NCI-H2196 (cell line): ENCODE measurements at regions not wholly inside any gene's neighbourhood (a gene's known extent, or its start where the extent isn't known, plus 50 kb on each side); places are given as distances from the start of the nearest gene placed in this dataset.

Experiments
- DNase-seq: peaks from one replicate; lab custom pipeline; 2025; ENCODE audit not compliant: unreplicated experiment; lab: John Stamatoyannopoulos, UW

DNA sequence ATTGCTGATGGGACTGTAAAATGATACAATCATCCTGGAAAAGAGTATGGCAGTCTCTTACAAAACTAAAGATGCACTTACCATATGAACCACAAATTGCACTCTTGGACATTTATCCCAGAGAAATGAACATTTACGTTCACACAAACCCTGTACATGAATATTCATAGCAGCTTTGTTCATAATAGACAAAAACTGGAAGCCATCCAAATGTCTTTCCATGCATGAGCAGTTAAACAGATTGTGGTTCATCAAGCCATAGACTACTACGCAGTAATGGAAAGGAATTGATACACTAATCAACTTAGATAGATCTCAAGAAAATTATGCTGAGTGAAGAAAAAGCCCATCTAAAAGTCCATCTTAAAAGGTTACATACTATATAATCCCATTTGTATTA is 156.1 kb upstream of the SLC39A10 start:
- DNase-seq: no peak

DNA sequence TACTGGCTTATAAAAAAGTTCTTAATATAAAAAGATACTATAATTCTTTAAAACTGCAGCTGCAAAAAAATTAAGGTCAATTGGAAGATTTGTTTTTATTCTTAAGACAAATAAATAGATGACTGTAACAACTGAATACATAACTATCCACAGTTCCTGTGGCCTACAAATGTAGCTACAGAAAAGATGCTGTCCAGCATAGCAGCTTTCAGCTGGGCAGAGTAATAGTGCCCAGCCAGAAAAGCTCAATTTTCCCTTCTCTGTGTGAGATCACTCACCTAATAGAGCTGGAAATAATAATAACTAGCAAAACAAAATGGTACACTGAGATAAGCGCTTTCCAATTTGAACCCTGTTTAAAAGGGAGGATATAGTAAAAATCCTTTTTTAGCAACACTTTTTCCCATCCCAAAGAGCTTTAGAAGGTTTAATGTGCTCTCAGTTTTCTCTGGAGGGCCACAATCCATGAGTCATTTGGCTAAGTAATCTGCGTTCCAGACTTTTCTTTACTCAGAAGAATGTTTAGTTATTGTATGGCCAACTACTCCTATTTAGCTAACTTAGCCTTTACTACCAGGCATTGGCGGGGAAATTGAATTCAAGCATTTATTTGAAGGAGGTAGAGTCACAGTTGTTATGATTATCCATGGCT is 158.1 kb upstream of the SLC39A10 start:
- DNase-seq: no peak

DNA sequence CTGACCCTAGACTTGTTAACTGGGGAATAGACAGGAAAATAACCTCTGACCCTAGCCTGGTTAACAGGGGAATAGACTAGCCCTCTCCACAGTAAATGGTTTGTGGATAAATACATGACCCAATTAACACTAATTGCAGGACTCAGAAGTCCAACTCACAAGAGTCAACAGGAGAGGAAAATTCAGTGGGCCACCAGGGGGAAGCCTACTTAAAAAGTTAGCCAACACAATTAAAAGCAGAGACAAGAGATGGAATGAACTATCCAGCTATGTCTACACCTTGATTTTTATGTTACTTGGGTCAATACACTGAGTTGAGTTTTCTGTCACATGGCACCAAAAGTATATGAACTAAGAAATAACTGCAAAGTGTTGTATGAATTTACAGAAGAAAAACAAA is 158.8 kb upstream of the SLC39A10 start:
- no peak for DNase-seq

DNA sequence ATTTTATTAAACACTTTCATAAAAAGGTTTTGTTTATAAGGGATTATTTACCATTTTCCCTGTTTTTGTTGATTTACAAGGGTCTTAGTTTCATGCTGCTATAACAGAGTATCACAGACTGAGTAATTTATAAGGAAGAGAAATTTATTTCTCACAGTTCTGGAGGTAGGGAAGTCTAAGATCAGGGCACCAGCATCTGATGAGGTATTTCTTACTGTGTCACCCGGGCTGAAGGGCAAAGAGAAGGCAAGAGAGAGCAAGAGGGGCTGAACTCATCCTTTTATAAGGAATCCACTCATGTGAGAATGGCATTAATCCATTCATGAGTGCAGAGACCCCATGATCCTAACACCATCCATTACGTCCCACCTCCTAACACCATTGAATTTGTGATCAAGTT is 160.0 kb upstream of the SLC39A10 start:
- DNase-seq: no peak

DNA sequence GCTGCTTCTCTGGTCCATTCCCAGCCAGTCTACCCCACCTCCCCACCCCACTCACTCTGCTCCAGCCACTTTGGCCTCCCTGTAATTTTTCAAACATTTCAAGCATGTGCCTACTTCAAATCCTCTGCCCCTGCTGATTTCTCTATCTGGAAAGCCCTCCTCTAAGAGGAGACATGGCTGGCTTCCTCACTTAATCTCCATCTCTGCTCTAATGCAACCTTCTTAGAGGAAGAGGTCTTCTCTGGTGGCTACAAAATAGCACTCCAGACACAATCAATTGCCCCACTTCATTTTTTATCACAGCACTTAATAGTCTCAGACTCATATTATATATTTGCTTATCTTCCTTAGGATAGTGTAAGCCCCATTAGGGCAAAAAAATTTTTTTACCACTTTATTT is 161.1 kb upstream of the SLC39A10 start:
- no peak for DNase-seq

DNA sequence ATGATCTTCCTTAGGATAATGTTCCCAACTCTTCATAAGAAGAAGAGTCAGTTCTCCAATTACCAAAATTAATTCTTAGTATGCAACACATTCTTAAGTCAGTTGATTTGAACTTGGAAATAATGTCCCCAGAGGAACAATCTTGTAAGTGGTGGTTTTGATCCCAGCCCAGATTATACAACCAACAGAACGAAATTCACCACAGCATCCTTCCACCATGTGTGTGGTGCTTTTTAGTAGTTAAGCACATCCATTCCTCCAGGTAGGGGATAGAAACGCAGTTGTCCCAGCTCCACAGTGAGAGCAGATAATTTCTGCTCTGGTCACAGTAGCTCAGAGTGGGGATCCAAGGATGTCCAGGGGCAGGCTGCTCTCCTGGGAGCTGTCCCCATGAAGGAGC is 161.7 kb upstream of the SLC39A10 start:
- no peak for DNase-seq

DNA sequence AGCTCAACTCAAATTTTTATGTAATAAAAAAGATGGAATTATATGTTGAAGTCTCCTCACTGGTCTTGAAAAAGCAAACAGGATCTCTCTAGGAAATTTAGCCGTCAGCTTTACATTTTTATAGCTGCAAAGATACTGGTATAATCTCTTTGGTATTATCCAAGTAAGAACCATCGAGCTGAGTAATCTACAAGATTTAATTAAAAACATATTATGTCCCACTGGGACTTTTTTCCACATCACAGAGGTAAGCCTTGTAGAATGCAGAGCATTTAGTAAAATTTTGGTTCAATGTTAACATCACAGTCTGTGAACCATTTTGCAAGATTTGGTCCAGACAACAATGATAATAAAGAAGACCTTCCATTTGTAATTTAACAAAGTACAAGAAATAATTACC is 162.6 kb upstream of the SLC39A10 start:
- no peak for DNase-seq

DNA sequence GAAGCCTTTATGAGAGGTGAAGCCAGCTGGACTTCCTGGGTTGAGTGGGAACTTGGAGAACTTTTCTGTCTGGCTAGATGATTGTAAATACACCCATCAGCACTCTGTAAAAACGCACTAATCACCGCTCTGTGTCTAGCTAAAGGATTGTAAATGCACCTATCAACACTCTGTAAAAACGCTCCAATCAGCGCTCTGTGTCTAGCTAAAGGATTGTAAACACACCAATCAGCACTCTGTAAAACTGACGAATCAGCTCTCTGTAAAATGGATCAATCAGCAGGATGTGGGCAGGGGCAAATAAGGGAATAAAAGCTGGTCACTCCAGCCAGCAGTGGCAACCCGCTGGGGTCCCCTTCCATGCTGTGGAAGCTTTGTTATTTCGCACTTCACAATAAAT is 163.6 kb upstream of the SLC39A10 start:
- no peak for DNase-seq

DNA sequence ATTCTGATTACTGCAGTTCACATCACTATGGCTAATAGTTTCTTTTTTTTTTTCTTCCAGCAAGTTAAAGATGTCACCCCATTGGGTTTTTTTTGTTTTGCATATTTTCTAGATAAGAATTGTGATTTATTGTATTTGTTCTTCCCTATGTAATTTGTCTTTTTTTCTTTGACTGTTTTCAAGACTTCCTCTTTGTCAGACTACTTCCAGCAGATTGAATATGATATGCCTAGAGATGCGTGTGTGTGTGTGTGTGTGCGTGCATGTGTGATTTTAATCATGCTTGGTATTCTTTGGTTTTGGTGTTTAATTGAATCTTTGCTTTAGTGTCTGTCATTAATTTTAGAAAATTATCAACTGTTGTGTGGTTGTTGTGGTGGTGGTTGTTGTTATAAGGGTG is 166.7 kb upstream of the SLC39A10 start:
- DNase-seq: no peak

DNA sequence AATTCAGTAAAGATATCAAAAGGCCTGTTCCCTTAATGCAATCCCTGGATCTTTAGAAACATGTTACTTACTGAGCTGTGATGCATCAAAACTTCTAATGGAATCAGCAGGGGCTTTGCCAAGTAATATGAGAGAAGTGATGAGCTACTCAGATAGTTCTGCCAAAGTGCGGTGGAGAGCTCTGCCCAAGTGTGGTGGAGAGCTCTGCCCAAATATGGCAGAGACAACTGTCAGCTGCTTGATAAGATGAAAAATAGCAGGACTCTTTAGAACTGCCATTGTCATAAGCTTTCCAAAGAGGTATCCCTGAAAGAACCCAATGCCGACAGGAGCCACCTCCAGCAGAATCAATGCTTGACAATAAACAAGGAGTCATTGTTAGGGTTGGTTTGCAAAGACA is 167.9 kb upstream of the SLC39A10 start:
- DNase-seq: no peak

DNA sequence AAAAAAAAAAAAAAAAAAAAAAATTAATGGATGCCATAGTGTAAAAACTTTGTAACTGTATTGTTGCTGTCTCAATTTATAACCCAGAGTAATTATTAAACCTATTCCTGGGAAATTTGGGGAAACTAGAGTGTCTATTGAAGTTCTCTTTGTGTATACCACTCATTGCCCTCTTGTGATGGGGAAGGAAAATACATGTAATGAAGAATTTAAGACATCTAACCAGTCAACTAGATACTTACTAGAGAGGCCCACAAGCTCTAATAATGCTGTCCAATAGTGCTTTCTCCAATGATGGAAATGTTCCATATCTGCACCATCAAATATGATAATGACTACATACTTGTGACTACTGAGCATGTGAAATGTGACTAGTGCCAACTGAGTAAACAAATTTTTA is 168.5 kb upstream of the SLC39A10 start:
- no peak for DNase-seq

DNA sequence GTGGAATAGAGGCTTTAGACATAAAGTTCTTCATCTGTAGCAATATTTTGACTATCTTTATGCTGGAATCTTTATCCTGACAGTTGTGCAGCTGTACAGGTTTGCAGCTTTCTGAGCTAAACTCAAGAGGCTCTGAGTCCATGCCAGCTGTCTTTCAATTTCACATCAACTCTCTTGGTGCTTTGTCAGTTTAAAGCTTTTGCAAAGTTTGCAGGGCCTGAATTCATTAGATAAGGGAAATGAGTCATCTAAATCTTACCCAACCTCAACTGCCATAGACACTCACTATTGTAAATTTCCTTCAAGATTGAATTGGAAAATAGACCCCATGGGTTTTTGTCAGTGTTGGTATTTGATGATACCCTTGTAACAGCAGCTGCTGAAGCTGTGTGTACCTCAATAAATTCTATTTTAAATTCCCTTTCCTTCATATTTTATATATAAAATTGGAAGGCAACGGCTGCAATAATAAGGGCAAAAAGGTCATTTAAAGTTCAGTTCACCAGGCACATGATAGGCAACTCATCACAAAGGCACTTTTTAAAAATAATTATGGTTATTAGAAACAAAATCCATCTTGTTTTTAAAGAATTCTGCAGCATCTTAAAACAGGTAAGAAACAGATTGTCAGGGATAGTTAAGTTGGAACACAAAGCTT is 169.9 kb upstream of the SLC39A10 start:
- no peak for DNase-seq

DNA sequence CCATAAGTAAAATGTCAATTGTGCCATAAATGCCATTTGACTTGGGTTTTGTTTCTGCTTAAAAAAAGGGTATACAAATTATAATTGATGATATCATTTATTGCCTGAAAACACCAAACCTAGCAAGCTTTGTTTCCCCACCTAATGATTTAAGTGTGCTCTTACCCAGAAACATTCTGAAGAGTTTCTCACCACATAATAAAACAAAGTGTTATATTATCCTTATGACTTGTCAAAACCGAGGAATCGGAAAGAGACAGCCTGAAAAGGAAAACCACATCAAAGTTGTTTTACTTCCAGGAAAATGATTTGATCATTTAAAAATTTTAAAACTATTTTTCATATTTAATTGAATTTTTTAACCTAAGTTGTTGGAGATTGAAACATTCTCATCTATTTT is 170.5 kb upstream of the SLC39A10 start:
- no peak for DNase-seq

DNA sequence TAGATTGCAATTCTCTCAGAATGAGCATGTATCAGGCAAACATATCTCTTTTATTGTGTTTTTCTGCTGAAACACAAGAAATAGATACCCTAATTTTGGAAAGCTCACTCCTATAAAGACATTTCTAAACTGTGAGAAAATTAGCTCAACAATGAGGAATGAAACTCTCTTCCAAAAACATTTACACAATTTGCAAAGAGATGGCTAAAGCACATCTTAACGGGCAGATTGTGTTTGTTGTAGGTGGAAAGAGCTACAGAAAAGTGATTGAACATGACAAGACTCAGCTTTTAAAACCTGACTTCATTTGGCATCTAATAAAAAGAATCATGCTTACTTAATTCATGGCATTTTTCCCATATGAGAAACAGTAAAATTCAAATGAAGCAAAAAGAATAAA is 175.0 kb upstream of the SLC39A10 start:
- DNase-seq: no peak

DNA sequence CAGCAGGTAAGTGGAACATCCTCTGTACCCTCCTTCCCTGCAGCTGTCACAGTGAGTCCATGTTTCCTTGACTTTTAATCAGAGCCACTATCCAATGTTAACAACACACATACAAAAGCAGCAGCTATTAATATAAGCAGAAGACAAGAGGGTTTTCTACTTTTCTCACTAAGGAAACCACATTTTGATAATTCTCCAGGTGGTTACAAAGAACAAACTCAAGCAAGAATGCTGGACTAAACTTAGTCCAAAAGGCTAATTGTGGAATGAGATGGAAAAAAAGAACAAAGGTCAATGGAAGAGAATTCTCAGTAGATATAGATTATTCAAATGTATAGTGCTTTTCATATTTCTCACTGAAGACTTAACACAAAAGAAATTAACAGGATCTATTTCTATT is 176.9 kb upstream of the SLC39A10 start:
- DNase-seq: no peak

DNA sequence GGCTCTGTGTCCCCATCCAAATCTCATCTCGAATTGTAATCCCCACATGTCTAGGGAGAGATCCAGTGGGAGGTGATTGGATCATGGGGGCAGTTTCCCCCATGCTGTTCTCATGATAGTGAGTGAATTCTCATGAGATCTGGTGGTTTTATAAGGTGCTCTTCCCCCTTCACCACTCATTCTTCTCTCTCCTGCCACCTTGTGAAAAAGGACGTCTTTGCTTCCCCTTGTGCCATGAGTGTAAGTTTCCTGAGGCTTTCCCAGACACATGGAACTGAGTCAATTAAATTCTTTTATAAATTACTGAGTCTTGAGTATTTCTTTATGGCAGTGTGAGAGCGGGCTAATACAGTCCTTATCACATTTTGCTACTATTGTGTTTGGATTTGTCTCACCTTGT is 177.6 kb upstream of the SLC39A10 start:
- no peak for DNase-seq

DNA sequence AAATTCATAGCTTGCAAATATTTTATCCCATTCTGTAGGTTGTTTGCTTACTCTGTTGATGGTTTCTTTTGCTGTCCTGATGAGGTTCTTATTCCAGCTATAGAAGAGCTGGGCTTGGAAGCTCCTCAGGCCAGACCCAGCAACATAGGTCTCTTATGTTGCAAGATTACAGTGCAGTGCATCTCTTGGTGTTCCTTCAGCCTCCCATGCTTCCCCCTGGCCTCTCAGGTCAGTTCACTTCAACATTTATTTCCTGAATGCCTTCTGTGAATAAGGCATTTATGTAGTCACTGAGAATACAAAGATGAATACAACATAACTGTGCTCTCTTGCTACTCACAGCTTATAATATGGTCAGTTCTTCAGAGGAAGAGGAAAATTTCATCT is 179.0 kb upstream of the SLC39A10 start:
- DNase-seq: no peak

DNA sequence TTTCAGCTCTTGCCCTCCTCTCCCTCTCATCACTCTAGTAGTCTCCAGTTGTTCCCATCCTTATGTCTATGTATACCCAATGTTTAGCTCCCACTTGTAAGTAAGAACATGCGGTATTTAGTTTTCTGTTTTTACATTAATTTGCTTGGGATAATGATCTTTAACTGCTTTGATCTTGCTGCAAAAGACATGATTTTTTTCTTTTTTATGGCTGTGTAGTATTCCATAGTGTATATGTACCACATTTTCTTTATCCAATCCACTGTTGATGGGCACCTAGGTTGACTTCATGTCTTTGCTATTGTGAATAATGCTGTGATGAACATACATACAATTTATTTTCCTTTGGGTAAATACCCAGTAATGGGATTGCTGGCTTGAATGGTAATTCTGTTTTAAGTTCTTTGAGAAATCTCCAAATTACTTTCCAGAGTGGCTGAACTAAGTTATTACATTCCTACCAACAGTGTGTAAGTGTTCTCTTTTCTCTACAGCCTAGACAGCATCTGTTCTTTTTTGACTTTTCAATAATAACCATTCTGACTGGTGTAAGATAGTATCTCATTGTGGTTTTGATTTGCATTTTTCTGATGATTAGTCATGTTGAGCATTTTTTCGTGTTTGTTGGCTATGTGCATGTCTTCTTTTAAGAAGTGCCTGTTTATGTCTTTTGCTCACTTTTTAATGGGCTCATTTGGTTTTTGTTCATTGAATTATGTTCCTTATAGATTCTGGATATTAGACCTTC is 179.6 kb upstream of the SLC39A10 start:
- no peak for DNase-seq

DNA sequence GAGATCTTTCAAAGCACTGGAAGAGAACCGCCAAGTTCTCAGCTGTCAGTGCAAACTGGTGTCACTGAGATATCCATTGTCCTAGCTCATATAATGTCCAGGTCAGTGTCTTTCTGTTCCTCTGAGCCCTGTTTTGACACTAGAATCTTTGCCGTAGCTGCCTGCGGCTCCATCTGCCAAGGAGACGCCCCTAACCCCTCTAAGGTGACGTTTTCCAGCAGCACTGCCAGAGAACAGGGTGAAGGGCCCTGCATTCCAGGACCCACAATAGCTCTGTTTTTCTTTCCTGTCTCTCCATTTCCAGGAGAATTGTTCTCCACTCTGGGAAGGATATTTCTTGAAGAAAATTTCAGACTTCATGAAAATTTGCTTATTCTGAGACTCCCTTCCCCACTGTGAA is 181.7 kb upstream of the SLC39A10 start:
- DNase-seq: no peak

DNA sequence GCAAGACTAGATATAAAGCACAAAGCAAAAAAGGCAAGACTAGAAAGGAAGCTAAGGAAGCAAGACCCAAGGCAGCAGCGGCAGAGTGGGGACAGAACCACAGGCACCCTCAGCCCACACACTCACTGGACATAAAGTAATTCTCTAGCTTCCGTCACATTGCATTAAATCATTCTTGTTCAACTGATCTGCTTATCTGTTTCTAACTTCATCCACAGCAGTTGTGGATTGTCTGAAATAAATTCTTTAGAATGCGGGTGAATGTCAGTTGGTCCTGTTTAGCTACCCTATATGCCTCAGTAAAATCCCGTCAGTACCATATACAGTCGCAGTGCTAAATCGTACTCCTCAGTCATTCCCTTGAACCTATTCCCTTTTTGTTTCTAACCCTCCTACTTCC is 183.2 kb upstream of the SLC39A10 start:
- no peak for DNase-seq

DNA sequence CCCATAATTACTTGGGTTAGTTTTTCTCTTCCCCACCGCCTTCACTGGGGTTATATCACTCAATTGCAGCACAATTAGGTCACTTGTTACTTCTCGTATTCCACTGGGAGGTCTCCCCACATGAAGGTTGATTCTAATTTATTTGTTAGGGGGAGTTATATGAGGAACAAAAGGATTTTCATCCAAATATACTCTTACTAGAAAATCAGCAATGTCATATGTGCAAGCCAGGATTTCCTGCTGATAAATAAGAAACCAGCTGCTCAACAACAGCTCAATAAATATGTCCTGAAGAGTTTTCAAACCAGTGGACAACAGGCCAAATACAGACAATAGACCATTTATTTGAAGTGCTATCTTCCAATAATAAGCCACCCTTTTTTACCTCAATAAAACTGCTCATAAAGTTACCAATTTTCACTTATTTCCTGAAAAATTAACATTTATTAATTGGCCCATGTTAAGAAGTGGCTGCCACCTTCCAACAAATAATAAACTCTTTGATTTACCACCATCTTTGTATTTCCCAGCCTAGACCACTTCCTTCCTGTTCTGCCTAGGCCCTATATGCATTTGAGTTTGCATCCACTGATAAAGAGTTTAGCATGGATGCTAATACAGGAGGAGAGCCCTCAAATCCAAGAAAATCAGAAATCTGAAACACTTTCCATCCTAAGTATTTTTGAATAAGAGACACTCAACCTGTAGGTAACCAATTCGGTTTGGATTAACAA is 184.4 kb upstream of the SLC39A10 start:
- DNase-seq: no peak

DNA sequence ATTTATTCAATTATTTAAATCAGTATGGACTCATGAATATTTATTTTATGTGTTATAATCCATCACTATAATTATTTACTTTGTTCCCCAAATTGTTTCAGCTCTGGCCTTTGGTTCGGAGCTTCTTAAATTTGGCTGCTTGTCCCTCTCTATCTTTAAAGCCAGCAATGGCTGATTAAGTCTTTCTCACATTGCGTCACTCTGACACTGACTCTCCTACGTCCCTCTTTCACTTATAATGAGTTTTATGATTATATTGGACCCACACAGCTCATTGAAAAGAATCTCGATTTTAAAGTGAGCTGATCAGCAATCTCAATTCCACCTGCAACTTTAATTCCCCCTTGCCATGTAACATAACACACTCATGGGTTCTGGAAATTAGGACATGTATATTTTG is 185.2 kb upstream of the SLC39A10 start:
- no peak for DNase-seq
